PC-3 (cell line): ENCODE measurements at regions not wholly inside any gene's neighbourhood (a gene's known extent, or its start where the extent isn't known, plus 50 kb on each side); places are given as distances from the start of the nearest gene placed in this dataset.

Experiments used
- ATAC-seq: fragments of 200-7000 bp; cut with Tn5 transposase; 2 replicates; pipeline ENCODE4 v1.9.1; 2020; ENCODE audit warnings: mild to moderate bottlenecking, moderate library complexity
- BruUV-seq: library from RNA; stranded (reverse); fragments of 400-500 nt; replicated peaks from 2 replicates; lab custom pipeline; 2021; lab: Mats Ljungman, UMichigan
- CTCF ChIA-PET: fragments of 300-600 bp; sonication (Branson Sonifier 250); formaldehyde crosslinking; loops from one replicate; lab custom pipeline; 2022; ENCODE audit warnings: antibody characterized with exemption; lab: Charles Lee
- POLR2A ChIA-PET: fragments of 300-600 bp; sonication (Branson Sonifier 250); formaldehyde crosslinking; loops from one replicate; lab custom pipeline; 2022; ENCODE audit warnings: antibody characterized with exemption; ENCODE audit not compliant: unreplicated experiment; lab: Charles Lee
- DNase-seq: peaks from one replicate; pipeline ENCODE4 v3.0.0-alpha.2; 2015
- H2AFZ ChIP-seq: fragments of 300-600 bp; sonication (generic); 2 replicates; pipeline ENCODE4 v1.6.0; 2016; ENCODE audit warnings: antibody characterized with exemption, low read length
- H3F3A ChIP-seq: fragments of 300-600 bp; sonication (generic); one replicate; pipeline ENCODE4 v1.6.0; 2017; ENCODE audit warnings: antibody characterized with exemption, low read length, control low read depth, mild to moderate bottlenecking; ENCODE audit not compliant: unreplicated experiment
- H3K27ac ChIP-seq: fragments of 300-600 bp; sonication (generic); 2 replicates; pipeline ENCODE4 v1.5.1; 2016; ENCODE audit warnings: mild to moderate bottlenecking, low read length
- H3K27me3 ChIP-seq: fragments of 300-600 bp; sonication (generic); 2 replicates; pipeline ENCODE4 v1.6.1; 2016; ENCODE audit warnings: low read length, mixed read lengths
- H3K36me3 ChIP-seq: fragments of 300-600 bp; sonication (generic); 2 replicates; pipeline ENCODE4 v1.6.1; 2016; ENCODE audit warnings: low read depth, mixed run types, low read length, mixed read lengths
- H3K4me1 ChIP-seq: fragments of 300-600 bp; sonication (generic); 2 replicates; pipeline ENCODE4 v1.5.1; 2016; ENCODE audit warnings: low read length; ENCODE audit not compliant: insufficient read depth
- H3K4me2 ChIP-seq: fragments of 300-600 bp; sonication (generic); 2 replicates; pipeline ENCODE4 v1.6.0; 2016; ENCODE audit warnings: low read length
- H3K4me3 ChIP-seq: fragments of 300-600 bp; sonication (generic); 2 replicates; pipeline ENCODE4 v1.5.1; 2016; ENCODE audit warnings: mild to moderate bottlenecking, low read length, mixed read lengths
- H3K79me2 ChIP-seq: fragments of 300-600 bp; sonication (generic); 2 replicates; pipeline ENCODE4 v1.6.1; 2017; ENCODE audit warnings: low read length, mixed read lengths
- H3K9ac ChIP-seq: fragments of 300-600 bp; sonication (generic); 2 replicates; pipeline ENCODE4 v1.6.0; 2016; ENCODE audit warnings: mild to moderate bottlenecking, low read length
- H3K9me2 ChIP-seq: fragments of 300-600 bp; sonication (generic); replicated peaks from 2 replicates; pipeline ENCODE4 v1.6.1; 2016; ENCODE audit warnings: mixed run types, low read length, mixed read lengths
- H3K9me3 ChIP-seq: fragments of 300-600 bp; sonication (generic); 2 replicates; pipeline ENCODE4 v1.6.1; 2016; ENCODE audit warnings: low read length, mixed read lengths
- H4K20me1 ChIP-seq: fragments of 300-600 bp; sonication (generic); 2 replicates; pipeline ENCODE4 v1.6.1; 2016; ENCODE audit warnings: low read length, mixed read lengths
- EZH2 ChIP-seq: fragments of 300-600 bp; sonication (generic); IDR thresholded peaks from one replicate; pipeline ENCODE4 v1.6.1; 2017; ENCODE audit warnings: antibody characterized with exemption, mild to moderate bottlenecking, low read length; ENCODE audit not compliant: unreplicated experiment
- EZH2phosphoT487 ChIP-seq: fragments of 300-600 bp; sonication (generic); IDR thresholded peaks from 2 replicates; pipeline ENCODE4 v1.6.1; 2018; ENCODE audit warnings: mild to moderate bottlenecking, antibody characterized with exemption, low read length, borderline replicate concordance
- intact Hi-C: fragments of 100-400 bp; cut with micrococcal nuclease; formaldehyde crosslinking; loops from 2 replicates; pipeline ENCODE4 v1.9.0; 2023
- TF ChIP-seq, protein P1 (sequence below): fragments of 300-600 bp; sonication (generic); conservative IDR thresholded peaks from 2 replicates; pipeline ENCODE4 v1.5.1; 2017; ENCODE audit warnings: antibody characterized with exemption, low read depth, mild to moderate bottlenecking, low read length

DNA sequence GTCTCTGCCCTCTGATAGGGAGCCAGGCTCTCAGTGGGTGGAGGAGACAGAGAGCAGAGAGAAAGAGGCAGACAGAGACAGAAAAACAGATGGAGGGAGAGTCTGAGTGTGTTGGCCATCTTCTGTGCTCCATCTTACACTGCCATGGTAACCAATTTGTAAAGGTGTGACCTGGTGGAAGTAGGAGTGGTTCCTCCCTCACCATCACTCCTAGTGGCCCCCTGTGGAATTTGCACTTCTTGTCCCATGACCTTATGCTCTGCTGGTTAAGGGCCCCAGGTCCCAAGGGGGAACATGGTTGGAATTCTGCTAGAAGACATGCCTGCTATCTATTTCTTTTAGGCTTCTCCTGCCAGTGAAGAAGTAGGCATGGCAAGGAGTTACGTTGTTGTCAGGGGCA, 376.7 kb upstream of the CCDC196 start:
- H3K9me3 ChIP-seq, result no peaks in the 10 kb centered on the region
- TF ChIP-seq EZH2, result no peak
- TF ChIP-seq EZH2phosphoT487, result no peak
- TF ChIP-seq, protein P1, sequence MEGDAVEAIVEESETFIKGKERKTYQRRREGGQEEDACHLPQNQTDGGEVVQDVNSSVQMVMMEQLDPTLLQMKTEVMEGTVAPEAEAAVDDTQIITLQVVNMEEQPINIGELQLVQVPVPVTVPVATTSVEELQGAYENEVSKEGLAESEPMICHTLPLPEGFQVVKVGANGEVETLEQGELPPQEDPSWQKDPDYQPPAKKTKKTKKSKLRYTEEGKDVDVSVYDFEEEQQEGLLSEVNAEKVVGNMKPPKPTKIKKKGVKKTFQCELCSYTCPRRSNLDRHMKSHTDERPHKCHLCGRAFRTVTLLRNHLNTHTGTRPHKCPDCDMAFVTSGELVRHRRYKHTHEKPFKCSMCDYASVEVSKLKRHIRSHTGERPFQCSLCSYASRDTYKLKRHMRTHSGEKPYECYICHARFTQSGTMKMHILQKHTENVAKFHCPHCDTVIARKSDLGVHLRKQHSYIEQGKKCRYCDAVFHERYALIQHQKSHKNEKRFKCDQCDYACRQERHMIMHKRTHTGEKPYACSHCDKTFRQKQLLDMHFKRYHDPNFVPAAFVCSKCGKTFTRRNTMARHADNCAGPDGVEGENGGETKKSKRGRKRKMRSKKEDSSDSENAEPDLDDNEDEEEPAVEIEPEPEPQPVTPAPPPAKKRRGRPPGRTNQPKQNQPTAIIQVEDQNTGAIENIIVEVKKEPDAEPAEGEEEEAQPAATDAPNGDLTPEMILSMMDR, result no peak
- no peaks in the 10 kb centered on the region for H3K36me3 ChIP-seq
- no peak overlapping the region for H3K9ac ChIP-seq
- no peak overlapping the region for H3K27ac ChIP-seq
- ATAC-seq, result no peak
- H4K20me1 ChIP-seq, result no peaks in the 10 kb centered on the region
- no peaks in the 10 kb centered on the region for H3F3A ChIP-seq
- ChIA-PET POLR2A (no interaction called here), CTCF (no interaction called here)
- H3K27me3 ChIP-seq, result peaks cover 23% of the 10 kb centered on the region
- H2AFZ ChIP-seq, result no peak overlapping the region
- peaks cover 8% of the 10 kb centered on the region; the same call in 1 of the 2 replicates for H3K4me1 ChIP-seq
- intact Hi-C loops, result no loop called here
- no TSS peak for BruUV-seq
- H3K79me2 ChIP-seq, result no peaks in the 10 kb centered on the region
- no peak for DNase-seq
- H3K4me3 ChIP-seq, result no peak overlapping the region
- no peak overlapping the region for H3K4me2 ChIP-seq
- no peaks in the 10 kb centered on the region for H3K9me2 ChIP-seq

DNA sequence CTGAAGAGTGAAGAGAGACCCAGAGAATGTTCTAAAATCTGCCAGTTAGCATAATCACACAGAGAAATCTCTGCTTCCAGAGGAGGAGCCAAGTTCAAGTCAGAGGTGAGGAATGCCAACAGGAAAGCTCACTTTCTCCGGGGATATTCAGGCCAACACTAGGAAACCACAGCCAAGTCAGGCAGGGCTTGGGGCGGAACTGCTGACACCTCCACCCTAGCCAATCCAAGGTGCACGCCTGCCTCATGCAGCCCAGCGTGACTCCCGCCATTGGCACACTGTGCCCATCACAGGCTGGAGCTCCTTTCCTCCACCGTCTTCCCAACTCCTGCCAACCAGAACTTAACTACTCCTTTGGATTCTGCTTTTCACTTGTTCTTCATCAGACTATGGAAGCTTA, 374.3 kb upstream of the CCDC196 start:
- no peak for ATAC-seq
- Histone ChIP-seq H3K4me1 (0 out of 2 replicates have a peak, but pooled peaks cover 1% of the 10 kb centered on the region), H3K27me3 (peaks cover 23% of the 10 kb centered on the region), H3K79me2 (no peaks in the 10 kb centered on the region), H4K20me1 (no peaks in the 10 kb centered on the region), H3K9ac (no peak overlapping the region), H3K4me2 (no peak overlapping the region), H3K36me3 (no peaks in the 10 kb centered on the region), H3K27ac (no peak overlapping the region), H3K9me3 (no peaks in the 10 kb centered on the region), H3K9me2 (no peaks in the 10 kb centered on the region), H2AFZ (no peak overlapping the region), H3F3A (no peaks in the 10 kb centered on the region), H3K4me3 (no peak overlapping the region)
- peak; percentile 22 for DNase-seq
- intact Hi-C loops, result no loop called here
- POLR2A ChIA-PET, result no interaction called here
- TF ChIP-seq, protein P1, result no peak
- TF ChIP-seq EZH2 (no peak), EZH2phosphoT487 (no peak)
- no TSS peak for BruUV-seq
- CTCF ChIA-PET, result no interaction called here

DNA sequence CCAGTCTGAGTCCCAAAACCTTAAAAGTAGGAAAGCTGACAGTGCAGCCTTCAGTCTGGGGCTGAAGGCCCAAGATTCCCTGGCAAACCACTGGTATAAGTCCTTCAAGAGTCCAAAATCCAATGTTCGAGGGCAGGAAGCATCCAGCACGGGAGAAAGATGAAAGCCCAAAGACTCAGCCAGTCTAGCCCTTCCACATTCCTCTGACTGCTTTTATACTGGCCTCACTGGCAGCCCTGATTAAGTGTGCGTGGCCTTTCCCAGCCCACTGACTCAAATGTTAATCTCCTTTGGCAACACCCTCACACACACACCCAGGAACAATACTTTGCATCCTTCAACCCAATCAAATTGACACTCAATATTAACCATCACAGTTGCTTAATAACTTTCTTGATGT, 372.1 kb upstream of the CCDC196 start:
- no TSS peak for BruUV-seq

More for the DNA sequence above, 372.1 kb upstream of the CCDC196 start:
- Histone ChIP-seq H3F3A (no peaks in the 10 kb centered on the region), H3K9ac (no peak overlapping the region), H4K20me1 (no peaks in the 10 kb centered on the region), H3K27ac (no peak overlapping the region), H3K36me3 (no peaks in the 10 kb centered on the region), H3K27me3 (peaks cover 3% of the 10 kb centered on the region; the same call in 1 of the 2 replicates), H3K9me3 (no peaks in the 10 kb centered on the region), H3K4me1 (peaks cover 14% of the 10 kb centered on the region), H2AFZ (no peak overlapping the region), H3K79me2 (no peaks in the 10 kb centered on the region), H3K4me2 (no peak overlapping the region), H3K9me2 (no peaks in the 10 kb centered on the region), H3K4me3 (no peak overlapping the region)
- intact Hi-C loops, result no loop called here
- ATAC-seq (no peak), DNase-seq (no peak)
- CTCF ChIA-PET, result no interaction called here
- POLR2A ChIA-PET, result no interaction called here
- no peak for TF ChIP-seq EZH2
- TF ChIP-seq, protein P1, result no peak
- TF ChIP-seq EZH2phosphoT487, result no peak
